SK-N-SH (cell line): ENCODE measurements at regions not wholly inside any gene's neighbourhood (a gene's known extent, or its start where the extent isn't known, plus 50 kb on each side); places are given as distances from the start of the nearest gene placed in this dataset.

Experiments used
- CTCF ChIA-PET: fragments of 300-600, 350-600 bp; formaldehyde crosslinking; extraction: SDS; loops from one replicate; lab custom pipeline; 2021; lab: Yijun Ruan, JAX
- POLR2A ChIA-PET: fragments of 350-600 bp; sonication (Branson Sonifier 250); formaldehyde crosslinking; extraction: SDS; loops from one replicate; lab custom pipeline; 2020; ENCODE audit warnings: antibody characterized with exemption, inconsistent platforms; lab: Yijun Ruan, JAX
- DNase-seq: peaks from one replicate; pipeline ENCODE4 v3.0.0; 2012
- H2AFZ ChIP-seq: fragments of 200-600 bp; sonication (generic); 2 replicates; pipeline ENCODE4 v1.8.1; 2016; ENCODE audit warnings: antibody characterized with exemption, mild to moderate bottlenecking, low read depth
- H3F3A ChIP-seq: fragments of 200-600 bp; sonication (generic); replicated peaks from 2 replicates; pipeline ENCODE3; 2016; ENCODE audit warnings: antibody characterized with exemption, mild to moderate bottlenecking; ENCODE audit not compliant: insufficient read depth
- H3K27ac ChIP-seq, 2 experiments: fragments of 200-500 bp in 1 of 2; fragments of 200-600 bp in 1 of 2; sonication (Bioruptor generic) in 1 of 2; sonication (generic), shearing (Covaris generic) in 1 of 2; 2 replicates each; pipeline versions ENCODE4 v1.5.1 to v1.6.1; 2014 to 2016; ENCODE audit warnings: low read depth in 2 of 2, inconsistent platforms in 1 of 2, low read length in 1 of 2, mild to moderate bottlenecking in 1 of 2, mixed read lengths in 1 of 2
- H3K27me3 ChIP-seq: fragments of 200-600 bp; sonication (generic), shearing (Covaris generic); 2 replicates; pipeline ENCODE4 v1.6.1; 2016; ENCODE audit warnings: mixed run types; ENCODE audit not compliant: insufficient read depth
- H3K36me3 ChIP-seq, 2 experiments: fragments of 200-500 bp in 1 of 2; fragments of 200-600 bp in 1 of 2; sonication (Bioruptor generic) in 1 of 2; sonication (generic) in 1 of 2; replicated peaks in 1 of 2; 2 replicates each; pipeline versions ENCODE3 to v1.5.1; 2014 to 2016; ENCODE audit warnings: low read length in 1 of 2, mild to moderate bottlenecking in 1 of 2; ENCODE audit not compliant: insufficient read depth in 2 of 2, control insufficient read depth in 1 of 2
- H3K4me1 ChIP-seq, 2 experiments: fragments of 200-500 bp in 1 of 2; fragments of 200-600 bp in 1 of 2; sonication (Bioruptor generic) in 1 of 2; sonication (generic), shearing (Covaris generic) in 1 of 2; 2 replicates each; pipeline versions ENCODE4 v1.5.1 to v1.6.1; 2014 to 2016; ENCODE audit warnings: low read depth in 1 of 2, low read length in 1 of 2, mixed run types in 1 of 2; ENCODE audit not compliant: insufficient read depth in 2 of 2, control insufficient read depth in 1 of 2
- H3K4me2 ChIP-seq: fragments of 200-600 bp; sonication (generic), shearing (Covaris generic); 2 replicates; pipeline ENCODE4 v1.6.1; 2017; ENCODE audit warnings: mixed run types
- H3K4me3 ChIP-seq, 2 experiments: fragments of 200-500 bp in 1 of 2; fragments of 200-600 bp in 1 of 2; sonication (Bioruptor generic) in 1 of 2; sonication (generic), shearing (Covaris generic) in 1 of 2; 2 replicates each; pipeline versions ENCODE4 v1.5.1 to v1.8.1; 2014 to 2016; ENCODE audit warnings: low read depth in 2 of 2, inconsistent platforms in 1 of 2, low read length in 1 of 2, mild to moderate bottlenecking in 1 of 2, mixed read lengths in 1 of 2, moderate library complexity in 1 of 2
- H3K79me2 ChIP-seq: fragments of 200-600 bp; sonication (generic); 2 replicates; pipeline ENCODE4 v1.8.1; 2017; ENCODE audit warnings: mild to moderate bottlenecking; ENCODE audit not compliant: insufficient read depth
- H3K9ac ChIP-seq: fragments of 200-600 bp; sonication (generic); 2 replicates; pipeline ENCODE4 v1.6.1; 2017; ENCODE audit warnings: mixed run types
- H3K9me2 ChIP-seq: fragments of 200-600 bp; sonication (generic); 2 replicates; pipeline ENCODE4 v1.6.1; 2017; ENCODE audit warnings: mixed run types
- H3K9me3 ChIP-seq: fragments of 200-600 bp; sonication (generic); 2 replicates; pipeline ENCODE4 v1.6.1; 2017; ENCODE audit warnings: mixed run types, mild to moderate bottlenecking, moderate library complexity
- H4K20me1 ChIP-seq: fragments of 200-600 bp; sonication (generic); 2 replicates; pipeline ENCODE4 v1.6.1; 2017; ENCODE audit warnings: mild to moderate bottlenecking, mixed run types; ENCODE audit not compliant: insufficient read depth
- ELF1 ChIP-seq: IDR thresholded peaks from 2 replicates; pipeline ENCODE4 v1.4.0; 2012
- EP300 ChIP-seq, 2 experiments: IDR thresholded peaks; 2 replicates each; pipeline versions ENCODE4 v1.4.0 to v1.6.1; 2012; ENCODE audit warnings: borderline replicate concordance in 1 of 2, low read depth in 1 of 2, low read length in 1 of 2
- GABPA ChIP-seq: IDR thresholded peaks from 2 replicates; pipeline ENCODE4 v1.4.0; 2012; ENCODE audit warnings: low read depth, mild to moderate bottlenecking
- JUND ChIP-seq: IDR thresholded peaks from 2 replicates; pipeline ENCODE4 v1.4.0; 2012
- MXI1 ChIP-seq: IDR thresholded peaks from 2 replicates; pipeline ENCODE4 v1.6.1; 2012; ENCODE audit warnings: mild to moderate bottlenecking, low read depth, low read length, improper control_type of control experiment
- NFIC ChIP-seq: IDR thresholded peaks from 2 replicates; pipeline ENCODE4 v1.4.0; 2012; ENCODE audit warnings: borderline replicate concordance
- RCOR1 ChIP-seq: fragments of 150-350 bp; IDR thresholded peaks from 2 replicates; pipeline ENCODE4 v1.6.1; 2017; ENCODE audit warnings: antibody characterized with exemption, low read length
- RFX5 ChIP-seq: IDR thresholded peaks from 2 replicates; pipeline ENCODE4 v1.6.1; 2012; ENCODE audit warnings: mild to moderate bottlenecking, improper control_type of control experiment, low read length
- TAF1 ChIP-seq: IDR thresholded peaks from 2 replicates; pipeline ENCODE4 v1.6.1; 2012; ENCODE audit warnings: low read depth, mild to moderate bottlenecking, low read length, moderate library complexity, borderline replicate concordance
- WGBS: methylation state at CpG from one replicate; pipeline ENCODE4 v1.1.6; 2017; ENCODE audit warnings: low lambda C conversion rate; 5-methylcytosine and 5-hydroxymethylcytosine counted together
- TF ChIP-seq, protein P1 (sequence below): fragments of 150-350 bp; IDR thresholded peaks from 2 replicates; pipeline ENCODE4 v1.6.1; 2016; ENCODE audit warnings: mild to moderate bottlenecking, low read depth, low read length
- TF ChIP-seq, protein P2 (sequence below): IDR thresholded peaks from 2 replicates; pipeline ENCODE4 v1.4.0; 2012; ENCODE audit warnings: low read depth, borderline replicate concordance
- TF ChIP-seq, protein P3 (sequence below): fragments of 200-600 bp; sonication (generic); IDR thresholded peaks from 2 replicates; pipeline ENCODE4 v1.6.1; 2017; ENCODE audit warnings: antibody characterized with exemption, mild to moderate bottlenecking, moderate library complexity
- TF ChIP-seq, protein P4 (sequence below): IDR thresholded peaks from 2 replicates; pipeline ENCODE4 v1.4.0; 2012; ENCODE audit warnings: low read depth, borderline replicate concordance

- no peaks in the 10 kb centered on the region for H3F3A ChIP-seq
- no peaks in the 10 kb centered on the region for H4K20me1 ChIP-seq
- CTCF ChIA-PET = interaction anchor here (1.5 to 1.9 kb wide), 2 partner anchors 192 to 200 kb away, joined by 3 to 6 read pairs; no protein-coding TSS in a partner anchor
- 84% methylated on average over 10 of the region's 10 CpGs for WGBS
- no peaks in the 10 kb centered on the region for H3K9me2 ChIP-seq
- H3K4me1 ChIP-seq = peaks cover 0 to 12% of the 10 kb centered on the region in 2 experiments; a peak in 2 of 4 replicates
- no peak for DNase-seq
- POLR2A ChIA-PET = no interaction called here
- no peak overlapping the region for H3K9ac ChIP-seq
- no peak overlapping the region for H3K27ac ChIP-seq
- H3K36me3 ChIP-seq = no peaks in the 10 kb centered on the region
- no peak overlapping the region for H3K4me3 ChIP-seq
- H3K9me3 ChIP-seq = no peaks in the 10 kb centered on the region
- no peaks in the 10 kb centered on the region for H3K27me3 ChIP-seq
- no peak overlapping the region for H2AFZ ChIP-seq
- TF ChIP-seq, protein P1, sequence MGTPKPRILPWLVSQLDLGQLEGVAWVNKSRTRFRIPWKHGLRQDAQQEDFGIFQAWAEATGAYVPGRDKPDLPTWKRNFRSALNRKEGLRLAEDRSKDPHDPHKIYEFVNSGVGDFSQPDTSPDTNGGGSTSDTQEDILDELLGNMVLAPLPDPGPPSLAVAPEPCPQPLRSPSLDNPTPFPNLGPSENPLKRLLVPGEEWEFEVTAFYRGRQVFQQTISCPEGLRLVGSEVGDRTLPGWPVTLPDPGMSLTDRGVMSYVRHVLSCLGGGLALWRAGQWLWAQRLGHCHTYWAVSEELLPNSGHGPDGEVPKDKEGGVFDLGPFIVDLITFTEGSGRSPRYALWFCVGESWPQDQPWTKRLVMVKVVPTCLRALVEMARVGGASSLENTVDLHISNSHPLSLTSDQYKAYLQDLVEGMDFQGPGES = no peak
- TF ChIP-seq ELF1 (no peak), TAF1 (no peak), MXI1 (no peak), RFX5 (no peak), RCOR1 (no peak), EP300 (IDR thresholded peaks at IDR 0.05; ENCODE audit: borderline replicate concordance in 1 of 2, low read depth in 1 of 2, low read length in 1 of 2) (no peak), GABPA (no peak), NFIC (no peak), JUND (no peak)
- TF ChIP-seq, protein P2, sequence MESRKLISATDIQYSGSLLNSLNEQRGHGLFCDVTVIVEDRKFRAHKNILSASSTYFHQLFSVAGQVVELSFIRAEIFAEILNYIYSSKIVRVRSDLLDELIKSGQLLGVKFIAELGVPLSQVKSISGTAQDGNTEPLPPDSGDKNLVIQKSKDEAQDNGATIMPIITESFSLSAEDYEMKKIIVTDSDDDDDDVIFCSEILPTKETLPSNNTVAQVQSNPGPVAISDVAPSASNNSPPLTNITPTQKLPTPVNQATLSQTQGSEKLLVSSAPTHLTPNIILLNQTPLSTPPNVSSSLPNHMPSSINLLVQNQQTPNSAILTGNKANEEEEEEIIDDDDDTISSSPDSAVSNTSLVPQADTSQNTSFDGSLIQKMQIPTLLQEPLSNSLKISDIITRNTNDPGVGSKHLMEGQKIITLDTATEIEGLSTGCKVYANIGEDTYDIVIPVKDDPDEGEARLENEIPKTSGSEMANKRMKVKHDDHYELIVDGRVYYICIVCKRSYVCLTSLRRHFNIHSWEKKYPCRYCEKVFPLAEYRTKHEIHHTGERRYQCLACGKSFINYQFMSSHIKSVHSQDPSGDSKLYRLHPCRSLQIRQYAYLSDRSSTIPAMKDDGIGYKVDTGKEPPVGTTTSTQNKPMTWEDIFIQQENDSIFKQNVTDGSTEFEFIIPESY = no peak
- TF ChIP-seq, protein P3, sequence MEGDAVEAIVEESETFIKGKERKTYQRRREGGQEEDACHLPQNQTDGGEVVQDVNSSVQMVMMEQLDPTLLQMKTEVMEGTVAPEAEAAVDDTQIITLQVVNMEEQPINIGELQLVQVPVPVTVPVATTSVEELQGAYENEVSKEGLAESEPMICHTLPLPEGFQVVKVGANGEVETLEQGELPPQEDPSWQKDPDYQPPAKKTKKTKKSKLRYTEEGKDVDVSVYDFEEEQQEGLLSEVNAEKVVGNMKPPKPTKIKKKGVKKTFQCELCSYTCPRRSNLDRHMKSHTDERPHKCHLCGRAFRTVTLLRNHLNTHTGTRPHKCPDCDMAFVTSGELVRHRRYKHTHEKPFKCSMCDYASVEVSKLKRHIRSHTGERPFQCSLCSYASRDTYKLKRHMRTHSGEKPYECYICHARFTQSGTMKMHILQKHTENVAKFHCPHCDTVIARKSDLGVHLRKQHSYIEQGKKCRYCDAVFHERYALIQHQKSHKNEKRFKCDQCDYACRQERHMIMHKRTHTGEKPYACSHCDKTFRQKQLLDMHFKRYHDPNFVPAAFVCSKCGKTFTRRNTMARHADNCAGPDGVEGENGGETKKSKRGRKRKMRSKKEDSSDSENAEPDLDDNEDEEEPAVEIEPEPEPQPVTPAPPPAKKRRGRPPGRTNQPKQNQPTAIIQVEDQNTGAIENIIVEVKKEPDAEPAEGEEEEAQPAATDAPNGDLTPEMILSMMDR = no peak
- TF ChIP-seq, protein P4, sequence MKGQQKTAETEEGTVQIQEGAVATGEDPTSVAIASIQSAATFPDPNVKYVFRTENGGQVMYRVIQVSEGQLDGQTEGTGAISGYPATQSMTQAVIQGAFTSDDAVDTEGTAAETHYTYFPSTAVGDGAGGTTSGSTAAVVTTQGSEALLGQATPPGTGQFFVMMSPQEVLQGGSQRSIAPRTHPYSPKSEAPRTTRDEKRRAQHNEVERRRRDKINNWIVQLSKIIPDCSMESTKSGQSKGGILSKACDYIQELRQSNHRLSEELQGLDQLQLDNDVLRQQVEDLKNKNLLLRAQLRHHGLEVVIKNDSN = no peak
- TF ChIP-seq, all 33 proteins: peak for 0
- Histone ChIP-seq H3K79me2 (no peaks in the 10 kb centered on the region), H3K4me2 (no peak overlapping the region)
Observed at GRCh38 chr21:32065654-32066053, 192.8 kb downstream of the HUNK start.
